Activated CD8-positive, alpha-beta memory T cell treated with anti-CD3 and anti-CD28 coated beads, Interleukin-2, amount 50 U/mL, for 48 hours (primary cell): ENCODE measurements at regions not wholly inside any gene's neighbourhood (a gene's known extent, or its start where the extent isn't known, plus 50 kb on each side); places are given as distances from the start of the nearest gene placed in this dataset.
"Not testable (repeated sequence)": the region's sequence is repeated elsewhere in the genome, so short reads cannot be mapped to it uniquely, and the experiment has no call there.

ENCODE experiments used
- DNase-seq: peaks from one replicate; pipeline ENCODE4 v3.0.0-alpha.2; 2020

GRCh38 chr13:87736849-87737385, 65.7 kb downstream of the SLITRK5 start:
- no peak for DNase-seq

- no peak for DNase-seq
Observed at GRCh38 chr13:87754097-87754496, 82.9 kb downstream of the SLITRK5 start.

GRCh38 chr13:87769445-87769844, 98.3 kb downstream of the SLITRK5 start:
- no peak for DNase-seq

GRCh38 chr13:87777387-87777786, 106.2 kb downstream of the SLITRK5 start:
- DNase-seq = no peak

GRCh38 chr13:87778128-87778527, 107.0 kb downstream of the SLITRK5 start:
- DNase-seq = no peak

- no peak for DNase-seq
Observed at GRCh38 chr13:87779426-87779825, 108.3 kb downstream of the SLITRK5 start.

- no peak for DNase-seq
Observed at GRCh38 chr13:87783366-87783765, 112.2 kb downstream of the SLITRK5 start.

- no peak for DNase-seq
Observed at GRCh38 chr13:87788363-87788762, 117.2 kb downstream of the SLITRK5 start.

GRCh38 chr13:87792878-87793277, 121.7 kb downstream of the SLITRK5 start:
- no peak for DNase-seq

GRCh38 chr13:87798536-87798935, 127.4 kb downstream of the SLITRK5 start:
- DNase-seq = no peak

GRCh38 chr13:87810391-87810801, 139.2 kb downstream of the SLITRK5 start:
- no peak for DNase-seq

- DNase-seq = no peak
Observed at GRCh38 chr13:87810920-87811344, 139.8 kb downstream of the SLITRK5 start.

- no peak for DNase-seq
Observed at GRCh38 chr13:87814403-87814802, 143.2 kb downstream of the SLITRK5 start.

- DNase-seq = no peak
Observed at GRCh38 chr13:87820241-87820640, 149.1 kb downstream of the SLITRK5 start.

GRCh38 chr13:87821512-87821911, 150.3 kb downstream of the SLITRK5 start:
- no peak for DNase-seq

GRCh38 chr13:87826301-87826700, 155.1 kb downstream of the SLITRK5 start:
- DNase-seq = not testable (repeated sequence)

- no peak for DNase-seq
Observed at GRCh38 chr13:87827479-87827878, 156.3 kb downstream of the SLITRK5 start.

GRCh38 chr13:87837522-87837921, 166.4 kb downstream of the SLITRK5 start:
- no peak for DNase-seq

GRCh38 chr13:87837946-87838345, 166.8 kb downstream of the SLITRK5 start:
- no peak for DNase-seq

GRCh38 chr13:87851410-87851809, 180.2 kb downstream of the SLITRK5 start:
- no peak for DNase-seq

GRCh38 chr13:87855553-87855952, 184.4 kb downstream of the SLITRK5 start:
- no peak for DNase-seq

GRCh38 chr13:87859261-87859660, 188.1 kb downstream of the SLITRK5 start:
- no peak for DNase-seq

GRCh38 chr13:87867426-87867825, 196.3 kb downstream of the SLITRK5 start:
- DNase-seq = no peak

- DNase-seq = no peak
Observed at GRCh38 chr13:87868731-87869130, 197.6 kb downstream of the SLITRK5 start.

- no peak for DNase-seq
Observed at GRCh38 chr13:87872813-87873212, 201.6 kb downstream of the SLITRK5 start.

GRCh38 chr13:87877477-87877876, 206.3 kb downstream of the SLITRK5 start:
- no peak for DNase-seq
